Right lobe of liver (tissue), 6 donors: ENCODE measurements at regions not wholly inside any gene's neighbourhood (a gene's known extent, or its start where the extent isn't known, plus 50 kb on each side); places are given as distances from the start of the nearest gene placed in this dataset.

Experiments used
- ATAC-seq, 4 donors: fragments of 200-7000 bp; cut with Tn5 transposase; one replicate each; pipeline ENCODE4 v1.9.1; 2020; ENCODE audit warnings: mild to moderate bottlenecking in 4 of 4, moderate library complexity in 4 of 4
- DNase-seq, 3 donors: peaks; one replicate each; pipeline ENCODE4 v3.0.0-alpha.2; 2020
- H3K27ac ChIP-seq, 3 donors: fragments of 200-600 bp; one replicate each; pipeline ENCODE4 v1.8.0; 2022
- H3K27me3 ChIP-seq, 2 donors: fragments of 200-600 bp; one replicate each; pipeline ENCODE4 v1.8.0; 2022
- H3K36me3 ChIP-seq, 4 donors: fragments of 200-600 bp; sonication (generic) in 1 of 4; one replicate each; pipeline versions ENCODE4 v1.5.1 to v1.8.0; 2017 to 2022; ENCODE audit warnings: control low read depth in 1 of 4
- H3K4me1 ChIP-seq, 4 donors: fragments of 200-600 bp; sonication (generic) in 1 of 4; one replicate each; pipeline versions ENCODE4 v1.5.1 to v1.8.0; 2017 to 2022; ENCODE audit warnings: control low read depth in 1 of 4
- H3K4me3 ChIP-seq, 3 donors: fragments of 200-600 bp; one replicate each; pipeline ENCODE4 v1.8.0; 2022
- H3K9me3 ChIP-seq, 4 donors: fragments of 200-600 bp; sonication (generic) in 1 of 4; one replicate each; pipeline versions ENCODE4 v1.5.1 to v1.8.0; 2017 to 2022; ENCODE audit warnings: control low read depth in 1 of 4
- POLR2A ChIP-seq: fragments of 450-650 bp; IDR thresholded peaks from one replicate; pipeline ENCODE4 v1.6.1; 2017; ENCODE audit warnings: antibody characterized with exemption, mild to moderate bottlenecking
- WGBS: methylation state at CpG from one replicate; pipeline ENCODE4 v1.1.6; 2018; ENCODE audit warnings: low coverage, low lambda C conversion rate; ENCODE audit not compliant: insufficient coverage; ENCODE audit errors: missing lambda C conversion rate; 5-methylcytosine and 5-hydroxymethylcytosine counted together
- intact Hi-C, 2 donors: fragments of 100-400 bp; cut with DNase I; formaldehyde crosslinking; loops; one replicate each; pipeline versions ENCODE4 v1.11.2 to v1.14.1; 2022
- TF ChIP-seq, protein P1 (sequence below), 4 donors: fragments of 200-600 bp in 3 of 4; fragments of 450-650 bp in 1 of 4; IDR thresholded peaks; one replicate each; pipeline versions ENCODE4 v1.5.1 to v1.8.0; 2016 to 2022; ENCODE audit warnings: antibody characterized with exemption in 4 of 4, mild to moderate bottlenecking in 2 of 4
- donor health status: DM: no; HTN: yes; CAD: no.
- donor health status: DM: no; HTN: no; CAD: no.
- donor health status: DM: no; HTN: no; CAD: no.
- donor health status: DM: no; HTN: yes; CAD: no.
- donor health status: DM: no; HTN: yes; CAD: no.

GRCh38 chr3:189491831-189492230, 139.4 kb upstream of the TP63 start:
- Histone ChIP-seq H3K27me3 (no peaks in the 10 kb centered on the region), H3K36me3 (no peaks in the 10 kb centered on the region), H3K9me3 (no peaks in the 10 kb centered on the region), H3K27ac (no peak overlapping the region), H3K4me3 (no peak overlapping the region), H3K4me1 (no peaks in the 10 kb centered on the region)
- WGBS, result 81% methylated on average over 4 of the region's 4 CpGs
- DNase-seq, result no peak
- TF ChIP-seq, protein P1, sequence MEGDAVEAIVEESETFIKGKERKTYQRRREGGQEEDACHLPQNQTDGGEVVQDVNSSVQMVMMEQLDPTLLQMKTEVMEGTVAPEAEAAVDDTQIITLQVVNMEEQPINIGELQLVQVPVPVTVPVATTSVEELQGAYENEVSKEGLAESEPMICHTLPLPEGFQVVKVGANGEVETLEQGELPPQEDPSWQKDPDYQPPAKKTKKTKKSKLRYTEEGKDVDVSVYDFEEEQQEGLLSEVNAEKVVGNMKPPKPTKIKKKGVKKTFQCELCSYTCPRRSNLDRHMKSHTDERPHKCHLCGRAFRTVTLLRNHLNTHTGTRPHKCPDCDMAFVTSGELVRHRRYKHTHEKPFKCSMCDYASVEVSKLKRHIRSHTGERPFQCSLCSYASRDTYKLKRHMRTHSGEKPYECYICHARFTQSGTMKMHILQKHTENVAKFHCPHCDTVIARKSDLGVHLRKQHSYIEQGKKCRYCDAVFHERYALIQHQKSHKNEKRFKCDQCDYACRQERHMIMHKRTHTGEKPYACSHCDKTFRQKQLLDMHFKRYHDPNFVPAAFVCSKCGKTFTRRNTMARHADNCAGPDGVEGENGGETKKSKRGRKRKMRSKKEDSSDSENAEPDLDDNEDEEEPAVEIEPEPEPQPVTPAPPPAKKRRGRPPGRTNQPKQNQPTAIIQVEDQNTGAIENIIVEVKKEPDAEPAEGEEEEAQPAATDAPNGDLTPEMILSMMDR (IDR thresholded peaks at IDR 0.05), result no peak
- no peak for TF ChIP-seq POLR2A
- ATAC-seq, result no peak
- intact Hi-C loops, result no loop called here

DNA sequence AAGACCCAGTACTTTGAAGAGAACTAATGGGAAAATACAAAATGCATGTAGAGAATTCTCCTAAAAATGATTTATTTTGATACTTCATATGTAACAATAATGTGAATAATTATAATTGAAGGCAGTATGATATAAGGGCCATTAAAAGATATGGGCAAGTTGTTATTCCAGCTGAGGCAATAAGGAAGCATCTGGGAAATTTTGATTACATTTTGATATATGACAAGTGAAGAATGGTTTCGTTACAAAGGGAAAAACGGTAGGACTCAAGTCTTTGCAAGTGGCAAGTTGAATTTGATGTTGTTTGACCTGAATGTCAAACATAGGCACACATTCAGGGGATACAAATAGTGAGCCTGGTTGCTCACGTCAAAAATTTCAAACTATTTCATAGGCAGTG, 137.9 kb upstream of the TP63 start:
- intact Hi-C loops, result no loop called here
- 72% methylated on average over 3 of the region's 3 CpGs for WGBS
- TF ChIP-seq, protein P1 (IDR thresholded peaks at IDR 0.05), result no peak
- no peak for TF ChIP-seq POLR2A
- ATAC-seq, result no peak
- DNase-seq, result no peak
- H3K4me1 ChIP-seq, result no peaks in the 10 kb centered on the region
- no peaks in the 10 kb centered on the region for H3K27me3 ChIP-seq
- H3K36me3 ChIP-seq, result no peaks in the 10 kb centered on the region
- no peak overlapping the region for H3K4me3 ChIP-seq
- no peak overlapping the region for H3K27ac ChIP-seq
- H3K9me3 ChIP-seq, result no peaks in the 10 kb centered on the region

DNA sequence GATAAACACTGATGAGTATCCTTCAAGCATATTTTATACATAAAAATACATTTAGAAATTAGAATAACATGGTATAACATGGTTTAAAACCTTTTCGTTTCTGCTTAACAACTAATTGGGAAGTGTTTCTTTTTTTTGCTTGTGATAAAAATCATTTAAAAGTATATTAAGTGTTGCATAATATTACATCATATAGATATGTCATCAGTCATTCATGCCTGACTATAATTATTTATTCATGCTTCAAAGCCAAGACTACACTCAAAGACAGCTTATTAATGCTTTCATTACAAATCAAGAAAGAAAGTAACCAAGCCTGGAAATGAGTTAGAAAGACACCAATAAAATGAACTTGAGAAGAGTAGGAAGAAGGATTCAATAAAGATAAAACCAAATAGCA, 136.6 kb upstream of the TP63 start:
- H3K27me3 ChIP-seq, result no peaks in the 10 kb centered on the region
- no peak overlapping the region for H3K4me3 ChIP-seq
- H3K9me3 ChIP-seq, result no peaks in the 10 kb centered on the region
- H3K4me1 ChIP-seq, result no peaks in the 10 kb centered on the region
- H3K36me3 ChIP-seq, result no peaks in the 10 kb centered on the region
- H3K27ac ChIP-seq, result no peak overlapping the region
- DNase-seq (no peak), ATAC-seq (no peak)
- 90% methylated on average over 1 of the region's 1 CpG for WGBS
- intact Hi-C loops, result no loop called here
- TF ChIP-seq, protein P1 (IDR thresholded peaks at IDR 0.05), result no peak
- TF ChIP-seq POLR2A, result no peak

GRCh38 chr3:189496375-189497138, 134.6 kb upstream of the TP63 start:
- 52% methylated on average over 6 of the region's 6 CpGs for WGBS

More at GRCh38 chr3:189496375-189497138, 134.6 kb upstream of the TP63 start:
- intact Hi-C loops, result no loop called here
- no peak overlapping the region for H3K4me3 ChIP-seq
- H3K4me1 ChIP-seq, result no peaks in the 10 kb centered on the region
- no peaks in the 10 kb centered on the region for H3K36me3 ChIP-seq
- TF ChIP-seq POLR2A, result no peak
- TF ChIP-seq, protein P1 (IDR thresholded peaks at IDR 0.05), result no peak
- no peak for ATAC-seq
- H3K9me3 ChIP-seq, result no peaks in the 10 kb centered on the region
- H3K27ac ChIP-seq, result no peak overlapping the region
- no peak for DNase-seq
- no peaks in the 10 kb centered on the region for H3K27me3 ChIP-seq
